GM12892 (cell line): ENCODE measurements at regions not wholly inside any gene's neighbourhood (a gene's known extent, or its start where the extent isn't known, plus 50 kb on each side); places are given as distances from the start of the nearest gene placed in this dataset.

Experiments
- POLR2A ChIP-seq: IDR thresholded peaks from 2 replicates; pipeline ENCODE4 v1.6.1; 2011; ENCODE audit warnings: low read depth, low read length, control low read depth
- POLR2AphosphoS5 ChIP-seq: IDR thresholded peaks from 2 replicates; pipeline ENCODE4 v1.6.1; 2011; ENCODE audit warnings: low read depth, low read length, control low read depth
- TAF1 ChIP-seq: IDR thresholded peaks from 2 replicates; pipeline ENCODE4 v1.6.1; 2011; ENCODE audit warnings: low read depth, mild to moderate bottlenecking, control low read depth, low read length, borderline replicate concordance

DNA sequence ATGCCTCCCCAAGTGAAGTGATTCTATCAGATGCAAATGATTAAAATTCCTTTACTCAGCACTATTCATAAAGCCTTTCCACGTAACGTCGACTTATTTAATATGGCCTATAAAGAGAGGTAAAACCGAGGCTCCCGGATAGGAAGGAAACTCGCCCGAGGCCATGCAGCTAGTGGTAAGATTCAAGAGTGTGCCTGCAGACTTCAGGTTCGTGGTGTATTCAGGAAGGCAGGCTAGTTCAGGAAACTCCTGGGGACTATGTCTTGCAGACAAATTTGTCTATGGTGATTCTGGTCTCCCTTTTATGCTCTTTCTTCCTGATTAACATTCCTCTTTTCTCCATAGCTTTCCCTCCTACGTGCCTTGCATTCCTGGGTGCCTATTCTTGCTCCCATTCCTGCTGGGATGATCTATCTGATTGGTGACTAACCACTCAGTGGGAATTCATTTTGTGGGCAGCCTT lies 150.7 kb downstream of the SST start:
- no peak for TF ChIP-seq POLR2A
- no peak for TF ChIP-seq POLR2AphosphoS5
- no peak for TF ChIP-seq TAF1
